ENCODE measurements at regions not wholly inside any gene's neighbourhood (a gene's known extent, or its start where the extent isn't known, plus 50 kb on each side); places are given as distances from the start of the nearest gene placed in this dataset.

DNA sequence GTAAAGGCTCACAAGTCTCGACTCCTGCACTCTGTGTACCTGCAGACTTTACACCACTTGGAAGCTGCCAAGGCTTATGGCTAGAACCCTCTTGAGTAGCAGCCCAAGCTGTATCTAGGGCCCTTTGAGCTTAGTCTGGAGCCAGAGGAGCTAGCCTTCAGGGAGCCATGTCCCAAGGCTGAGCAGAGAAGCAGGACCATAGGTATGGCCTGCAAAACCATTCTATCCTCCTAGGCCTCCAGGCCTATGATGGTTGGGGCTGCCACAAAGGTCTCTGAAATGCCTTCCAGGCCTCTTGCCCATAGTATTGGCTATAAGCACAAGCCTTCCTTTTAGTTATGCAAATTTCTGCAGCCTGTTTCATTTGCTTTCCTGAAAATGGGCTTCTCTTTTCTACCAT, 380.7 kb upstream of the CPXCR1 start:
- Histone ChIP-seq H3K9me3 (peaks cover 0 to 4% (median 0%) of the 10 kb centered on the region in 4 donors), H3K4me1 (no peaks in the 10 kb centered on the region), H3K36me3 (no peaks in the 10 kb centered on the region), H3K27me3 (no peaks in the 10 kb centered on the region), H3K4me3 (no peak overlapping the region), H3K27ac (no peak overlapping the region)
- TF ChIP-seq POLR2A (IDR thresholded peaks at IDR 0.05) (no peak), CTCF (IDR thresholded peaks at IDR 0.05) (no peak)
- no peak for DNase-seq

GRCh38 chrX:88378406-88378805, 368.6 kb upstream of the CPXCR1 start:
- no peak overlapping the region for H3K4me3 ChIP-seq
- H3K4me1 ChIP-seq, result no peaks in the 10 kb centered on the region
- DNase-seq, result no peak
- no peaks in the 10 kb centered on the region for H3K9me3 ChIP-seq
- H3K36me3 ChIP-seq, result no peaks in the 10 kb centered on the region
- no peak for TF ChIP-seq CTCF (IDR thresholded peaks at IDR 0.05)
- no peak overlapping the region for H3K27ac ChIP-seq
- no peaks in the 10 kb centered on the region for H3K27me3 ChIP-seq

DNA sequence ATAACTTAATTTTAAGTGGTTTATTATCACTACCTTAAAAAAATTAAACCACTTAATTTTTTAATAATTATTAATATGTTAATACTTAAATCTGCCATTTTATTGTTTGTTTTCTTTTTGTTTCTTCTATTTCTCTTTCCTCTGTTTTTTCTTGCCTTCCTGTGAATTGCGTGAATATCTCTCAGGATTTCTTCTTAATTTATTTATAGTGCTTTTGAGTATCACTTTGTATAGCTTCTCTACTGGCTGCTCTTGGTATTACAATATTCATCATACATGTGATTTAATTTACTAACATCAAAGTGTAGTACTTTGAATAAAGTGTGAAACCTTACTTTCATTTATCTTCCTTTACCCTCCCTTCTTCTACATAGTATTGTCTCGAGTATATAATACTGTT, 349.5 kb upstream of the CPXCR1 start:
- no peak for TF ChIP-seq POLR2A (IDR thresholded peaks at IDR 0.05)
- no peak for TF ChIP-seq CTCF (IDR thresholded peaks at IDR 0.05)
- no peaks in the 10 kb centered on the region for H3K9me3 ChIP-seq

GRCh38 chrX:88416002-88416401, 331.0 kb upstream of the CPXCR1 start:
- DNase-seq, result no peak
- TF ChIP-seq CTCF (IDR thresholded peaks at IDR 0.05), result no peak
- no peak overlapping the region for H3K27ac ChIP-seq
- H3K9me3 ChIP-seq, result no peaks in the 10 kb centered on the region
- H3K4me1 ChIP-seq, result no peaks in the 10 kb centered on the region
- H3K36me3 ChIP-seq, result no peaks in the 10 kb centered on the region
- H3K27me3 ChIP-seq, result no peaks in the 10 kb centered on the region
- no peak overlapping the region for H3K4me3 ChIP-seq

More for the DNA sequence above, 349.5 kb upstream of the CPXCR1 start:
- H3K4me3 ChIP-seq, result no peak overlapping the region
- H3K4me1 ChIP-seq, result no peaks in the 10 kb centered on the region
- H3K36me3 ChIP-seq, result no peaks in the 10 kb centered on the region
- no peak for DNase-seq
- no peak overlapping the region for H3K27ac ChIP-seq
- H3K27me3 ChIP-seq, result no peaks in the 10 kb centered on the region

- TF ChIP-seq CTCF (IDR thresholded peaks at IDR 0.05), result no peak
- TF ChIP-seq POLR2A (IDR thresholded peaks at IDR 0.05), result no peak
- no peak for DNase-seq
- H3K4me1 ChIP-seq, result no peaks in the 10 kb centered on the region
- H3K9me3 ChIP-seq, result no peaks in the 10 kb centered on the region
- no peak overlapping the region for H3K27ac ChIP-seq
- no peaks in the 10 kb centered on the region for H3K27me3 ChIP-seq
- H3K4me3 ChIP-seq, result no peak overlapping the region
- no peaks in the 10 kb centered on the region for H3K36me3 ChIP-seq
Observed at GRCh38 chrX:88416965-88417364, 330.1 kb upstream of the CPXCR1 start.

GRCh38 chrX:88424071-88424470, 323.0 kb upstream of the CPXCR1 start:
- Histone ChIP-seq H3K27me3 (no peaks in the 10 kb centered on the region), H3K4me1 (no peaks in the 10 kb centered on the region), H3K9me3 (no peaks in the 10 kb centered on the region), H3K27ac (no peak overlapping the region), H3K36me3 (no peaks in the 10 kb centered on the region), H3K4me3 (no peak overlapping the region)
- no peak for TF ChIP-seq CTCF (IDR thresholded peaks at IDR 0.05)
- TF ChIP-seq POLR2A (IDR thresholded peaks at IDR 0.05), result no peak
- no peak for DNase-seq

Data from Peyer's patch (tissue), 4 donors.